NCI-H187 (cell line): ENCODE measurements at regions not wholly inside any gene's neighbourhood (a gene's known extent, or its start where the extent isn't known, plus 50 kb on each side); places are given as distances from the start of the nearest gene placed in this dataset.

Experiments
- DNase-seq, 2 experiments: peaks; one replicate each; lab custom pipeline; 2025; lab: John Stamatoyannopoulos, UW

DNA sequence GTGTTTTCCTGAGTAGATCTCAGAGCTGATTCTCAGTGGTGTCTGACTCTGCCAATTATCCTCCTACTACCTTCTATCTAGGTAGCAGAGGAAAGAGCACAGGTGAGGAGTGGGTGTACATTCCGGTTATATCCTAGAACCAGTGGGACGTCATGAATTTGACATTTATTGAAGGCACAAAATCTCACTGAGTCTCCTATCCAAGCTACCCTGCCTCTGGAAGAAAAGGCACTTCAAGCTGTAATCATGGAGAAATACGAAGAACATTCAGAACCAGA is 952.2 kb downstream of the TUSC7 start:
- DNase-seq: no peak

DNA sequence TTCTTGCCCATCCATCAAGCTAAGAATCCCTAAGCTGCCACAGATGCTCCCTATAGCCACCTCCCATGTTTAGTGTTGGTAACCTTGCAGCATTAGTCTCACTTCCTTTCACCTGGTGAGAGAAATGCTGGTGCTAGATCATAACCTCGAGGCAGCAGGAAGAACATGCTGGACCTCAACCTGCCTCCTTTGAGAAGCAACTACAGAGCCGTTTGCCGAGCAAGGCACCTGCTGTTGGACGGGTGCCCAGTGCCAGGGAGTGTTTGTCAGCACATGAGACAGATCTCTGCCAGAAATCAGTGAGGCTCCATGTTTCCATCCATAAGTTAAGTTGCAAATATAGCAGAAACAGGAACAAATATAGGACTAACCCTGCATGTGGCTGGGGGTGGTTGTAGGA is 955.7 kb downstream of the TUSC7 start:
- DNase-seq: peak in 1 of 2 experiments; percentile 17

DNA sequence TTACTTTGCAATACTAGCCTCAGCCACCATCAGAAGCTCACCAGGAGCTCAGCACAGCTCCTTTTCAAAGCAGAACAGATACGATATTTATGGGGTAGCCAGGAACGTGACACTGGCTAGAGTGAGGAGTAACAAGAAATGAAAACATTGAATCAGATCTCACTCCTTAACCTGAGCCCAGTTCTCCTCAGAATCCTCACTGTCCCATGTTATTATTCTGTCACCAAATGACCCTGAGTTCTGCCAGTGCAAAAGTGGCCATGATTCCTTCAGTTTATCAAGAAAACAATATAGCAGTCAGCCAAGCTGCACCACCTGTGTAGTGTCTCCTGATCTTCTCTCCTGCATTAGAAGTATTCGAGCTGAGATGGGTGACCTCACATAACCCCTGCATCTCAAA is 956.7 kb downstream of the TUSC7 start:
- no peak for DNase-seq

DNA sequence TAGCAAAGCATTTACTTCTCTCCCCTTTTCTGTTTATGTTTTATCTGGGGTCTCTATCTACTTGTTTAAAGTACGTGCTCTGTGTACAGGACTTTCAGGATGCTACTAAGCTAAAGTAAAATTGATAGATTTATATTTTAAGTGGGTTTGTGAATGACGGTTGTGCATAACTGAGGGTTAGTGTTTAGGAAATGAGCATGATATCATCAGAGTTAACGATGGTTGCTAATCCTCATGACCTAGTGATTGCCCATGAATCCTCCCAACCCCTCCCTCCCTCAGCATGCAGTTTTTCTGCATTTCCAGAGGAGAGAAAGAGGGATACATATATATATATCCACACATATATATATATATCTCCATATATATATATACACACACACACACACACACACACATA is 957.2 kb downstream of the TUSC7 start:
- no peak for DNase-seq

DNA sequence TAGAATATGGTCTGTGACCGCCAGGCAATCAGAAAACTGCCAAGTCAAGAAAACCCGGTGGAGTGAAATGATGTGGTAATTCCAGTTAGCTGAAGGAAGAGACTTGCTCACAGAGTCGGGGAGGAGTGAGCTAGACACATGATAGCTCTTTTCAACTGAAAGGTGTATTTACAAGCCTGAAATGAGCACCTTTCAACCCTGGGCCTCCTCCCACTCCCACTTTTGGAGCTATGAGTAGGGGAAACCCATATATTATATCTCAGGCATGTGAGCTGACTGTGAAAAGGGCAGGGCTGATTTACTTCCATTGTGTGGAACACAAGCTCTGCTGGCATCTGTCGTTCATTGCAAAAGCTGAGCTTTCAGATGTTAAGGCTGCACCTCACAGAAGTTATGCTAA is 960.2 kb downstream of the TUSC7 start:
- peak; percentile 39 to 63 for DNase-seq

DNA sequence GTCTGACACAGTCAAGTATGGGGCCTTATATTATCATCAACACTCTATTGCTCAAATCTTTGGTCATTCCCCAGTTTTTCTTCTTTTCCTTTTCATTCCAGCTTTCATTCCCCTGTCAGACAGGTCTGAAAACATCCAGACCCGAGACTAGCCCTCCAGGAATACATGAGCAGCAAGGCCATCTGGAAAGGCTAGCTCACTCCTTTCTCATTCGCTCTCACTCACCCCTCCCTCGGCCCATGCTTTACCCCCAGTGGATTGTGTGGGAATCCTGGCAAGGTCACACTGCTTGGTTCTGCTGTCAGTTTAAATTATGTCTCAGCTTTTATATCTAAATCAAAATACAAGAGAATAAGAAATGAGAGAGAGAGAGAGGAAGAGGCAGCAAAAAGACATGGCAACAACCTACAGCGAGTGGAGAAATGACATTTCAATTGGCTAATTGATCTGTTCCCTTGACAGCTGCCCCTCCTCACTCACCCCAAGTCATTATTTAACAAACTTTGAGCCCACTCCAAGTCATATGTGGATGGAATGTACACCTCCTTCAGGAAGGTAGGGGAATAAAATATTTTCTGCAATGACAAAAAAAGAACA is 962.2 kb downstream of the TUSC7 start:
- DNase-seq: no peak

DNA sequence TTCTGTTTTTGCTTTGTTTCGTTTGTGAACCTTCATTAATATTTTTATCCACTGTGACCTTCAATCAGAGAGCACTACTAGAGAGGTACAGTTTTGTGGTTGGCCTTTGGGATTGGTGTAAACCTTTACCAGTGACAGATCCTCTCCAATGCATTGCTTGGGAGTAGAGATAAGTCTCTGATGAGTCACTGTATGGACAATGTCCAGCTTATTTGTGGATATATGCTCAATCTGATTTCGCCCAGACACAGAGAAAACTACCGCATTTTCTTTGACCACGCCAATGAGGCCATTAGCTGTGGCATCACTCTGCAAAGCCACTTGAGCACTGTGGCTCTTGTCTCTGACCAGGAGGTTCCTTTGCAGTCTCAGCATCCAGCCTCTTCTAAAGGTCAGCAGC is 964.7 kb downstream of the TUSC7 start:
- DNase-seq: no peak

DNA sequence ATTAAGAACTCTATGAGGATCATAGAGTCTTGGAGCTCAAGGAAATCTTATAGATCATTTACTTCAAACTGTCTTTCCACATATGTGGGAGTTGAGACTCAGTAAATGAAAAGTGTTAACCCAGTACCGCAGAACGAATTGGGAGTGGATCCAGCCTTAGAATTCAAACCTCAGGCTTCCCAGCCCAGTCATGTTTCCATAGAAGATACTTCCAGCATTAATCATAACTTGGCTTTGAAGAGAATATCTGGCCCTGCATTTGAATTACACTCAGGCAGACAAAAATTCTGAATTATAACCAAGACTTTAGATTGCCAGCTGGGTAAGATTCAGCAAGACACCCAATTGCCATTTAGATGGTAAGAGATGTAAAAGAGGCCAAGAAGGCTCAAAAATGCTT is 972.0 kb downstream of the TUSC7 start:
- DNase-seq: no peak

DNA sequence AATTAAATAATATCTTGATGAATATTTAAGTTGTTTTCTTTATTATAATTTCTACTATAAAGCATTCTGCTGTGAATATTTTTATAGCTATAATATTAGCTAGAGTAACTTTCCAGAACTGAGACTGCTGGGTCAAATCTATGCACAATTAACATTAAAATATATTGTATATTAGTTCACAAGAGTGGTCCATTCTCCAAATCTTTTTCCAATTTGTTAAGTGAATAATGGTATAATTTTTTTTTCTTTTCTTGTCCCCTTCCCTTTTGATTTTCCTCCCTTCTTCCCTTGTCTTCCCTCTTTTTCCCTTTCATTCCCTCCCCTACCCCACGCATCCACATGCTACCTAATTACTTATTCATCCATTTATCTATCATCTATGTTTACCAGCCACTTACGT is 977.5 kb downstream of the TUSC7 start:
- no peak for DNase-seq

DNA sequence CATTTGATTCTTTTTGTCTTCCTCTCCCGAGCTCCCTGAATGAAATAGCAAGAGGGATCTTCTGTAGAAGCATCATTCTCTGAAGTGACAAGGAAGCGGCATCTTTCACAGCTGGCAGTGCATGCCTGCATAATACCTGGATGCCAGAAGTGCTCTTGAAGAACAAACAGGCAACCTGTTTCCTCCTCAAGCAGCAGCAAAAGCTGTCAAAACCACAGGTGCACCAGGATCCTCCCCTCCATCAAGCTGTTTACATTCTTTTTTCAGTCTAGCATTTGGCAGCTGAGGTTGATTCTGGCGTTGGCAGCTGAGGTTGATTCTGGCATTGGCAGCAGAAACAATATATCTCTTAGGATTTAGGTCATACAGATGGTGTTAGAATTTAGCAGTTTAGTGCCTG is 979.0 kb downstream of the TUSC7 start:
- peak; percentile 35 to 85 for DNase-seq

DNA sequence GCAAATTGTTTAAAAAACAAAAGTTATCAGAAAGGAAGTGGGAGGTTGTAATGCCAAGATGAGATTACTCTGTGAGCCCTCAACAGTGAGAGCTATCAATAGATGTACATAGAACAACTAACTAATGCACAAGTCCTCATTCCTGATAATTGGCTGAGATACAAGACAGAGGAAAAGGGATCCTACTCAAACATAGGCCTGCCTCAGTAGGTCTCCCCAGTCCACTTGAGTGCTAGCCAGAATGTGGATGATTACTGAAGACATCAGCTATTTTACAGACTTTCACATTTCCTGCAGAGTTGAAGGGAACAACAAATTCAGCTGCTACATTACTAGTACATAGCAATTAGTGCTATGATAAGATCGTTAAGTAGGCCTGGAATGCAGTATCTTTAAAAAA is 981.9 kb downstream of the TUSC7 start:
- DNase-seq: no peak

DNA sequence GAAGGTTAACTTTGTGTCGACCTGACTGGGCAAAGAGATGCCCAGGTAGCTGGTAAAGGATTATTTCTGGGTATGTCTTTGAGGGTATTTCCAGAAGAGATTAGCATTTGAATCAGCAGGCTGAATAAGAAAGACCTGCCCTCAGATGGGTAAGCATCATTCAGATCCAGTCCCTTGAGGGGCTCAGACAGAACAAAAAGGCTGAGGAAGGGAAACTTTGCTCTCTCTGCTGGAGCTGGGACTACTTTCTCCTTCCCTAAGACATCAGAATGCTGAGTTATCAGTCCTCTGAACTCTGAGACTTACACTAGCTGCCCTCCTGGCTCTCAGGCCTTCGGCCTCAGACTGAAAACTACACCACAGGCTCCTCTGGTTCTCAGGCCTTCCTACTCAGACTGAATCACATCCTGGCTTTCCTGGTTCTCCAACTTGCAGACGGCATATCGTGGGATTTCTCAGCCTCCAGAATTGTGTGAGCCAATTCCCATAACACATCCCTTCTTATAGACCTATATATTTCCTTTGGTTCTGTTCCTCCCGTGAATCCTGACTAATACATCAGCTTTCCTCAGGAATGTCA is 982.9 kb downstream of the TUSC7 start:
- no peak for DNase-seq

DNA sequence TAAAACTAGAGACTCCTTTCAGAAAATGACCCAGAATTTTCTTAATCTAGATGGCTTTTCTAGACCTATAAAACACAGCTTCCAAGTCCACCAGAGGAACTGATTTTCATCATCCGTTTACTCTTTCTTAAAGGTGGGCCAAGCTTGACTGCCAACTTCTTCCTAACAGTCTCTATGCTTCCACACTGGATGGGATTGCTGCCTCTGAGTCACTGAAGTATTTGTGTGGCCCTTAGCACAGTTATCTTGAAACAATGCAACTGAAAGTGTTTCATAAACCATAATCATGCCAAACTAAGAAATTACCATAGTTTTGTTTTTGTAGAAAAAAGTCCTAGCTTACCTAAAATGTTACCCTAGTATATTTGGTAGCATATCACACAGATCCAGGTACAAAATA is 985.7 kb downstream of the TUSC7 start:
- DNase-seq: no peak

DNA sequence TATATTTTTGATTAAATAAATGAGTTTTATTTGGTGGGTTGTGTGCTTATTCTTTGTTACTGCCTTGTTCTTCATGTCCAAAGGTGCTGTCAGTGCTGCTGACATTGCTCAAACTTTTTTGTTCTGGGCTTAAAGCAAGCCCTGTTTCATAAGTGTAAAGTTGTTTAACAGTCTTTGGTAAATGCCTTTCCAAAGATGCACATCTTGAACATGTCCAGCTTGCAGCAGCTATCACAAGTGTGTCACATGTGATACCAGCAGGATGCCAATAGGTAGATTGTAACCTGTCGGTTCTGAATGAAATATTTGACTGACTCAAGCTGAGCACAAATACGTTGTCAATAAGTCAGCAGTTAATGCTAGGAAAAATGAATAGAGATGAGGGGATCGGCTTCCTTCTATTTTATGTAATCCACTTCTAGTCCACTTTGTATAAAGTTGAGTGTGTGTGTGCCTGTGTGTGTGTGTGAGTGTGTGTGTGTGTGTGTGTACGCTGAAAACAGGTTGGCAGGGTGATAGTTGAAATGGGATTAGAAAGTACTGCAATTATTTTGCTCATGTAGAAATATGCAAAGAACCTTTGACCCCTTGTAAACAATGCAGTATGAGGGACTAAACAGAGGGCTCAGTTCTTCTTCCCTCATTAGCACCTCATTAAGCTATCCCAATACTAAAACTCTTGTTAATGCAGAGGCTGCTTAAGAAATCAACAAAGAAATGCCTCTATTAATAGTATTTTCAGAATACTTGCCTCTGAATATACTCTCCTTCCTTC is 986.5 kb downstream of the TUSC7 start:
- DNase-seq: no peak

DNA sequence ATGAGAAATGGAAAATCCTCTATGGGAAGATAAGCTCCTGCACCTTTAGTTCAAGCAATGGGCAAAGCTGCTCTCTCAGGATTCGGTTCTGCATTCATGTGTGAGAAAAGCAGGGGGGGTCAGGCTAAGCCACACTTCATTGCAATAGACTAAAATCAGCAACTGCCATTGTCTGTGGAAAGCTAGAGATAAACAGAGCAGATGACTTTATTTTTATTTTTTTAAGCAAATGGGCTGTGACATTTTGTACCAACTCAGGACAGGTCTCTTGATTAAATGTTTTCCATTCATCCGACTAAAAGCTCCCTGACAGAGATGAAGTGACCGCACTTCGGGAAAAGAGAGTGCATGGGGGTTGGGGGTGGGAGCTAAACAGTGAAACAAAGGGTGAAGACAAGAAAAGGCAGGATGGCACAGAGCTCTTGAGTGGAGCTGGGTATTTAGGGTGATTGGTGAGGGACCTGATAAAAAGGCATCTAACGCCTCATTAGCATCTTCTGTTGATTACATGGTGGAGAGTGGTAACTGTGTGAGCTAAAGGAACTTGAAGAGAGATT is 987.4 kb downstream of the TUSC7 start:
- peak; percentile 87 to 89 for DNase-seq

DNA sequence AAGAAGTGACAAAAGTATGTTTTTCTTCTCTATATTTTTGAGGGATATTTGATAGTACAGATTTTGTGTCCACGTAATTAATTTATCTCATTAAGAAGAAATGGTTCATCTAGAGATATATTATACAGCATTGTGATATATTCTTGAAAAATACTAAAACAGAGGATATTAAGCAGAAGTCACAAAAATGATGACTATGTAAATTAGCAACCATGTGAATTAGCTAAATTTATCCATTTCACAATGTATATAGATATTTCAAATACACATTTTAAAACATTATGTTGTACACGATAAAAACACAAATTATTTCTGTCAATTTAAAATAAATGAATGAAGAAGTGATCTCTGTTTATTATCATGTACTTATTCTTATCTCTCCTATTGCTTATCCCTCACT is 989.5 kb downstream of the TUSC7 start:
- DNase-seq: no peak

DNA sequence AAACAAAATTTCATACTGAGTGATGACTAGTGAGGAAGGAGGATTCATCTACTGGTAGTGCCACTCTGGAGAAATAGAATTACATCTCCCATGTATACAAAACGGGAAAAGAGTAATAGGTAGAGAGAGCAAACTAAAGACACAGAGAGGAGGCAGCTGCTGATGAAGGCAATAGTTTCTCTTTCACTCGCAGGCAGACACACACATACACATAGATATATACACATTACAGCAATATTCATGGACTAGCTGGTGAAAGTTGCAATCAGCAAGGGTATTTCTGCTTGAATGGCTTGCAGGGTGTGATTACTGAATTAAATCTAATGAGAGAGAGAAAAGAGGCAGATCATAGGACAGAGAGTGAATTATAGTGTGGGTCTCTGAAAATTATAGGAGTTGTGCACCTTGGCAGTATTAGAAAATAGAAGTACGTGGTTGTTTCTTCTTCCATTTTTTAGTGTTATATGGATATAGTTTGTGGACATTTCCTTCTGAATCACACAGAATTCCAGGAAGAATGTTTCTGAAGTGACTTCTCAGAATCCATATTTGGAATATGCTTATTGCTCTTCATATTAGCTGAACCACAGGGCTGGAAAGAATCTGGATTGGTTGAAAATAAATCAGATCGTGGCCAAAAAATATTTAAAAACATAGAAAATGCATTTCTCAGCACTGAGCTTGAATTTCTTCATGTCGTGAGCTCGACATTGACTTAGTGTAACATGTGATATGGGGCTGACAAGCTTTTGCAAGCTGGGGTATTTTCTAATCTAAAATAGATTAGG is 991.2 kb downstream of the TUSC7 start:
- no peak for DNase-seq

DNA sequence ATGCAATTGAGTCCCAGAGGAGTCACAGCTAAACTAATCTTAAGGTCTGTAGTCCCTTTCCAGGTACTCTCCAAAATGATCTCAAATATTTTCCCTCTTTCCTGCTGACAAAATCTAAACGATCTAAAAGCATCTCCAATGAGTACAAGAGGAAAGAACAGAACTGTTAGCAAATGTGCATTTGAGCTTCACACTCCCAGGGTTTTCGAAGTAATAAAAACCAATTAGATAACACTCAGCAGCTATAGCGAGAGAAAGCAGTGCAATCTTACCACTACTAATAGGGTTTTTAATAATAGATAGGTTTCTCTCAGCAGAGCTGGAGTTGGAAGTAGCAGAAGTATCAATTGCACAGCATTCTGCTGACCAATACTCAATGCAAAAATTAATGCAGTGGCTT is 995.4 kb downstream of the TUSC7 start:
- DNase-seq: no peak

DNA sequence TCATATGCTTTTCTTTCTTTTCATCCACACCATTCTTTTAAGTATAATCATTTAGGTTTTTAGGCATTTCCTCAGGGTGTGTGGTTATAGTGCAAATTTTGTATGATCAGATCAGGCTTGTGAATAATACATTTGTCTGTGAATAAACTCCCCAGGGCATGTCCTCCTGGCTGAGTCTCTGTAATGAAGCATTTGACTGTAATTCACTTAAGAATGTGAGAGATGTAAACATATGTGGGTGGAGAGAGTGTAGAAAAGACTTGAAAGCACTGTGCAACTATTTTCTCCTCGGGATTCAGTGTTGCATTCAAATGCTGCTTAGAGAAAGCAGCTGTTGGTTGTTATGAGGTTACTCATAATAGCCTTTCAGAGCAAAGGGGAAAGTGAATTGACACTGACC is 996.5 kb downstream of the TUSC7 start:
- DNase-seq: no peak

DNA sequence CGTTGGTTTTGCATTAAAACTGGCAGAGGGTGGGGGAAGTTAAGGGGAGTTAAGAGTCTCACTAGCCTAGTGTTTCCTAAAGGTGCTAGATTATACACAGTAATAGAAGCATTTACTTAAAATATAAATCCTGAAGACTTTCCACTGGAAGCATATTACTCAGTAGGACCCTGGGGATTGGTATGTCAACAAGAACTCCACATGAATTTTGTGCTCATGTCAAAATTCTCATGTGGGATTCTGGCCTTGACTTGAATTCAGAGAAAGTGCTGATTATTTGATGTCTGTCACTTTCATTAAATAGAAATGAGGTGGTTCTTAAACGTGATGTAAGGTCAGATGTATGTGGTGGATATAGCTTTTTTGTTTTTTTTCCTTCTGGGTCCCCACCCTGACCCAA is 997.2 kb downstream of the TUSC7 start:
- DNase-seq: no peak

DNA sequence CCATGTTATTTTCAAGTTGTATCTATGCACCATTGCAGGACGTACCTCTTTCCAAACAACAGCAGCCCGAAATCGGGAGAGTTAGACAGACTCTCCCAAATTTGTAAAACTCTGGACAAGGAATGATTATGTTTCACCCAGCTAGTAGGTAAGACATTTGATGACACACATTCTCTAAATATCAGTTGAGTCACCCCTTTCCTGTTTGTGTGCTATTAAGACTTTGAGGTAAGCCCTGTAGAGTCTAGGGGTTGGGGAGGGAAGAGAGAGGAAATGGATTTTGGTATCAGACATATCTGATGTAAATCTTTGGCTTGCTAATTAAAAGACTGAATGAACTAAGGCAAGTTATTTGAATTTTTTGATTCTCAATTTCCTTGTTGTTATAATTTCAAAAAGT is 999.0 kb downstream of the TUSC7 start:
- no peak for DNase-seq

DNA sequence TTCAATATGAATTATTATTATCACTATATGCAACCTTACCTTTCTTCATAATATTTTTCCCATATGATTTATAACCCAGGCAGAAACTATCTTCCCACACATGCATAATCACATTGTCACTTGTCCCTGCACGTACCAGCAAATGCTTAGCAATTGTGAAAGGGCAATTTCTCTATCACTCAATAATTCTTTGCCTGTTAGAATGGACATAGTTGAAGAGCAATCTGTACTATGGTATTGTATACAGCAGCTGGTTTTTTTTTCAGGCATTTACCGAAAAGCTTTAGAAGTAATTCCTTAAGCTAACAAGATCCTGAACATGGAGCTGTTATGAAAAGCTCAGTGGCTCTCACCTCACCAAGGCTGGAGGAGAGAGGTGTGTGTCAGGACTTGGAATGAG is 999.5 kb downstream of the TUSC7 start:
- DNase-seq: no peak

DNA sequence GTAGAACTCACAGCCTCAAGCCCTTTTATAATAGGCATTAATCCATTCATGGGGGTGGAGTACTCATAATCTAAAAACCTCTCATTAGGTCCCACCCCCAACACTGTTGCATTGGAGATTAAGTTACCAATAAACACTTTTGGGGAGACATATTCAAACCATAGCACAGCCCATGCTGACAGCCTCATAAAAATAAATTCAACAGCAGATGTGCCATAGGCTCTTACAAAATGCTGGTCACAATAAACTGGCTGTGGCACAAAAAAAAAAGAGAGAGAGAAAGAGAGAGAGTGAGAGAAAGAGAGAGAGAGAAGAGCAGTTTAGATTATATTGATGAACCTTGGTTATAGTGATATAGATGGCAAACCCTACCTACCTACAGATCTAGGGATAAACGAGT is 1000.9 kb downstream of the TUSC7 start:
- DNase-seq: no peak
